MM.1S (cell line): ENCODE measurements at regions not wholly inside any gene's neighbourhood (a gene's known extent, or its start where the extent isn't known, plus 50 kb on each side); places are given as distances from the start of the nearest gene placed in this dataset.

Source experiments
- CTCF ChIP-seq: fragments of 300-600 bp; sonication (generic); IDR thresholded peaks from 2 replicates; pipeline ENCODE4 v1.5.1; 2016; ENCODE audit warnings: antibody characterized with exemption, low read length, mixed read lengths
- EZH2phosphoT487 ChIP-seq: fragments of 300-600 bp; sonication (generic); IDR thresholded peaks from 2 replicates; pipeline ENCODE4 v1.6.1; 2018; ENCODE audit warnings: antibody characterized with exemption, low read length

- TF ChIP-seq CTCF (no peak), EZH2phosphoT487 (no peak)
Measured at GRCh38 chr5:112640546-112640945, 97.1 kb upstream of the APC start.
